ENCODE measurements at regions not wholly inside any gene's neighbourhood (a gene's known extent, or its start where the extent isn't known, plus 50 kb on each side); places are given as distances from the start of the nearest gene placed in this dataset.

DNA sequence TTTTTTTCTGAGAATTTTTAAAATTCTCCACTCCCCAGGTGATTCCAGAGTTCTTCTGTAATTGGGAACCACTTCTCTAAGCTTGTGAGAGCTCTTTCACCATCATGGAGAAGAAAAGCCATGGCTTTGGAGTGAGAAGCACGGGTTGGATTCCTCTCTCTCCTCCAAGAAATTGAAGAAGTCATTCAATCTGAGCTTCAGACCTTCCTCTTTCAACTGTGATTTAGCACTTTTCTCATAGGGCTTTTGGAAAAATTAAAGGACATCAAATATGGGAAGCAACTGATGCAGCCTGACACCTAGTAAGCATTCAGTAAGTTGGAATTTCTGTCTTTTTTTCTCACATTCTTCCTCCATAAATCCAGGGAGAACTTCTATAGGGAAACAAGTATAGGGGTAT lies 580.4 kb upstream of the KLF4 start:
- no peak overlapping the region for H3K27ac ChIP-seq (ENCODE audit: extremely low read depth, low read depth, low read length)
- no peaks in the 10 kb centered on the region for H3K4me1 ChIP-seq (ENCODE audit: control insufficient read depth, insufficient read depth, low read length)
- ChIA-PET POLR2A (no interaction called here), CTCF (interaction anchor here (0.5 to 0.6 kb wide), 2 partner anchors 244 to 403 kb away, joined by 3 read pairs; no protein-coding TSS in a partner anchor)
- H3K4me3 ChIP-seq (ENCODE audit: low read depth, low read length), result no peak overlapping the region
- no peak for TF ChIP-seq FEZF1 (tag by site-specific recombination; IDR thresholded peaks at IDR 0.05)
- TF ChIP-seq, protein P1, sequence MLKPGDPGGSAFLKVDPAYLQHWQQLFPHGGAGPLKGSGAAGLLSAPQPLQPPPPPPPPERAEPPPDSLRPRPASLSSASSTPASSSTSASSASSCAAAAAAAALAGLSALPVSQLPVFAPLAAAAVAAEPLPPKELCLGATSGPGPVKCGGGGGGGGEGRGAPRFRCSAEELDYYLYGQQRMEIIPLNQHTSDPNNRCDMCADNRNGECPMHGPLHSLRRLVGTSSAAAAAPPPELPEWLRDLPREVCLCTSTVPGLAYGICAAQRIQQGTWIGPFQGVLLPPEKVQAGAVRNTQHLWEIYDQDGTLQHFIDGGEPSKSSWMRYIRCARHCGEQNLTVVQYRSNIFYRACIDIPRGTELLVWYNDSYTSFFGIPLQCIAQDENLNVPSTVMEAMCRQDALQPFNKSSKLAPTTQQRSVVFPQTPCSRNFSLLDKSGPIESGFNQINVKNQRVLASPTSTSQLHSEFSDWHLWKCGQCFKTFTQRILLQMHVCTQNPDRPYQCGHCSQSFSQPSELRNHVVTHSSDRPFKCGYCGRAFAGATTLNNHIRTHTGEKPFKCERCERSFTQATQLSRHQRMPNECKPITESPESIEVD (tag by site-specific recombination; IDR thresholded peaks at IDR 0.05), result no peak
- no peak for TF ChIP-seq ZNF48 (tag by site-specific recombination; IDR thresholded peaks at IDR 0.05)
- no peak for TF ChIP-seq ZNF707 (tag by site-specific recombination; IDR thresholded peaks at IDR 0.05)
- TF ChIP-seq, protein P2, sequence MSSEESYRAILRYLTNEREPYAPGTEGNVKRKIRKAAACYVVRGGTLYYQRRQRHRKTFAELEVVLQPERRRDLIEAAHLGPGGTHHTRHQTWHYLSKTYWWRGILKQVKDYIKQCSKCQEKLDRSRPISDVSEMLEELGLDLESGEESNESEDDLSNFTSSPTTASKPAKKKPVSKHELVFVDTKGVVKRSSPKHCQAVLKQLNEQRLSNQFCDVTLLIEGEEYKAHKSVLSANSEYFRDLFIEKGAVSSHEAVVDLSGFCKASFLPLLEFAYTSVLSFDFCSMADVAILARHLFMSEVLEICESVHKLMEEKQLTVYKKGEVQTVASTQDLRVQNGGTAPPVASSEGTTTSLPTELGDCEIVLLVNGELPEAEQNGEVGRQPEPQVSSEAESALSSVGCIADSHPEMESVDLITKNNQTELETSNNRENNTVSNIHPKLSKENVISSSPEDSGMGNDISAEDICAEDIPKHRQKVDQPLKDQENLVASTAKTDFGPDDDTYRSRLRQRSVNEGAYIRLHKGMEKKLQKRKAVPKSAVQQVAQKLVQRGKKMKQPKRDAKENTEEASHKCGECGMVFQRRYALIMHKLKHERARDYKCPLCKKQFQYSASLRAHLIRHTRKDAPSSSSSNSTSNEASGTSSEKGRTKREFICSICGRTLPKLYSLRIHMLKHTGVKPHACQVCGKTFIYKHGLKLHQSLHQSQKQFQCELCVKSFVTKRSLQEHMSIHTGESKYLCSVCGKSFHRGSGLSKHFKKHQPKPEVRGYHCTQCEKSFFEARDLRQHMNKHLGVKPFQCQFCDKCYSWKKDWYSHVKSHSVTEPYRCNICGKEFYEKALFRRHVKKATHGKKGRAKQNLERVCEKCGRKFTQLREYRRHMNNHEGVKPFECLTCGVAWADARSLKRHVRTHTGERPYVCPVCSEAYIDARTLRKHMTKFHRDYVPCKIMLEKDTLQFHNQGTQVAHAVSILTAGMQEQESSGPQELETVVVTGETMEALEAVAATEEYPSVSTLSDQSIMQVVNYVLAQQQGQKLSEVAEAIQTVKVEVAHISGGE (tag by site-specific recombination; conservative IDR thresholded peaks at IDR 0.05; ENCODE audit: low read depth), result no peak
- no peak for TF ChIP-seq ZNF626 (tag by site-specific recombination; IDR thresholded peaks at IDR 0.05)
- TF ChIP-seq ZNF600 (tag by site-specific recombination; IDR thresholded peaks at IDR 0.05), result no peak
- no peak for TF ChIP-seq ZNF548 (tag by site-specific recombination; IDR thresholded peaks at IDR 0.05)
- TF ChIP-seq, protein P3, sequence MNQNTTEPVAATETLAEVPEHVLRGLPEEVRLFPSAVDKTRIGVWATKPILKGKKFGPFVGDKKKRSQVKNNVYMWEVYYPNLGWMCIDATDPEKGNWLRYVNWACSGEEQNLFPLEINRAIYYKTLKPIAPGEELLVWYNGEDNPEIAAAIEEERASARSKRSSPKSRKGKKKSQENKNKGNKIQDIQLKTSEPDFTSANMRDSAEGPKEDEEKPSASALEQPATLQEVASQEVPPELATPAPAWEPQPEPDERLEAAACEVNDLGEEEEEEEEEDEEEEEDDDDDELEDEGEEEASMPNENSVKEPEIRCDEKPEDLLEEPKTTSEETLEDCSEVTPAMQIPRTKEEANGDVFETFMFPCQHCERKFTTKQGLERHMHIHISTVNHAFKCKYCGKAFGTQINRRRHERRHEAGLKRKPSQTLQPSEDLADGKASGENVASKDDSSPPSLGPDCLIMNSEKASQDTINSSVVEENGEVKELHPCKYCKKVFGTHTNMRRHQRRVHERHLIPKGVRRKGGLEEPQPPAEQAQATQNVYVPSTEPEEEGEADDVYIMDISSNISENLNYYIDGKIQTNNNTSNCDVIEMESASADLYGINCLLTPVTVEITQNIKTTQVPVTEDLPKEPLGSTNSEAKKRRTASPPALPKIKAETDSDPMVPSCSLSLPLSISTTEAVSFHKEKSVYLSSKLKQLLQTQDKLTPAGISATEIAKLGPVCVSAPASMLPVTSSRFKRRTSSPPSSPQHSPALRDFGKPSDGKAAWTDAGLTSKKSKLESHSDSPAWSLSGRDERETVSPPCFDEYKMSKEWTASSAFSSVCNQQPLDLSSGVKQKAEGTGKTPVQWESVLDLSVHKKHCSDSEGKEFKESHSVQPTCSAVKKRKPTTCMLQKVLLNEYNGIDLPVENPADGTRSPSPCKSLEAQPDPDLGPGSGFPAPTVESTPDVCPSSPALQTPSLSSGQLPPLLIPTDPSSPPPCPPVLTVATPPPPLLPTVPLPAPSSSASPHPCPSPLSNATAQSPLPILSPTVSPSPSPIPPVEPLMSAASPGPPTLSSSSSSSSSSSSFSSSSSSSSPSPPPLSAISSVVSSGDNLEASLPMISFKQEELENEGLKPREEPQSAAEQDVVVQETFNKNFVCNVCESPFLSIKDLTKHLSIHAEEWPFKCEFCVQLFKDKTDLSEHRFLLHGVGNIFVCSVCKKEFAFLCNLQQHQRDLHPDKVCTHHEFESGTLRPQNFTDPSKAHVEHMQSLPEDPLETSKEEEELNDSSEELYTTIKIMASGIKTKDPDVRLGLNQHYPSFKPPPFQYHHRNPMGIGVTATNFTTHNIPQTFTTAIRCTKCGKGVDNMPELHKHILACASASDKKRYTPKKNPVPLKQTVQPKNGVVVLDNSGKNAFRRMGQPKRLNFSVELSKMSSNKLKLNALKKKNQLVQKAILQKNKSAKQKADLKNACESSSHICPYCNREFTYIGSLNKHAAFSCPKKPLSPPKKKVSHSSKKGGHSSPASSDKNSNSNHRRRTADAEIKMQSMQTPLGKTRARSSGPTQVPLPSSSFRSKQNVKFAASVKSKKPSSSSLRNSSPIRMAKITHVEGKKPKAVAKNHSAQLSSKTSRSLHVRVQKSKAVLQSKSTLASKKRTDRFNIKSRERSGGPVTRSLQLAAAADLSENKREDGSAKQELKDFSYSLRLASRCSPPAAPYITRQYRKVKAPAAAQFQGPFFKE (tag by site-specific recombination; IDR thresholded peaks at IDR 0.05; ENCODE audit: borderline replicate concordance), result no peak
- TF ChIP-seq, protein P4, sequence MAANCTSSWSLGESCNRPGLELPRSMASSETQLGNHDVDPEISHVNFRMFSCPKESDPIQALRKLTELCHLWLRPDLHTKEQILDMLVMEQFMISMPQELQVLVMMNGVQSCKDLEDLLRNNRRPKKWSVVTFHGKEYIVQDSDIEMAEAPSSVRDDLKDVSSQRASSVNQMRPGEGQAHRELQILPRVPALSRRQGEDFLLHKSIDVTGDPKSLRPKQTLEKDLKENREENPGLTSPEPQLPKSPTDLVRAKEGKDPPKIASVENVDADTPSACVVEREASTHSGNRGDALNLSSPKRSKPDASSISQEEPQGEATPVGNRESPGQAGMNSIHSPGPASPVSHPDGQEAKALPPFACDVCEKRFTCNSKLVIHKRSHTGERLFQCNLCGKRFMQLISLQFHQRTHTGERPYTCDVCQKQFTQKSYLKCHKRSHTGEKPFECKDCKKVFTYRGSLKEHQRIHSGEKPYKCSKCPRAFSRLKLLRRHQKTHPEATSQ (tag by site-specific recombination; IDR thresholded peaks at IDR 0.05), result no peak
- no peak for TF ChIP-seq ZNF837 (tag by site-specific recombination; IDR thresholded peaks at IDR 0.05)
- no peak for TF ChIP-seq ZNF16 (tag by site-specific recombination; IDR thresholded peaks at IDR 0.05; ENCODE audit: low read depth)
- TF ChIP-seq, protein P5, sequence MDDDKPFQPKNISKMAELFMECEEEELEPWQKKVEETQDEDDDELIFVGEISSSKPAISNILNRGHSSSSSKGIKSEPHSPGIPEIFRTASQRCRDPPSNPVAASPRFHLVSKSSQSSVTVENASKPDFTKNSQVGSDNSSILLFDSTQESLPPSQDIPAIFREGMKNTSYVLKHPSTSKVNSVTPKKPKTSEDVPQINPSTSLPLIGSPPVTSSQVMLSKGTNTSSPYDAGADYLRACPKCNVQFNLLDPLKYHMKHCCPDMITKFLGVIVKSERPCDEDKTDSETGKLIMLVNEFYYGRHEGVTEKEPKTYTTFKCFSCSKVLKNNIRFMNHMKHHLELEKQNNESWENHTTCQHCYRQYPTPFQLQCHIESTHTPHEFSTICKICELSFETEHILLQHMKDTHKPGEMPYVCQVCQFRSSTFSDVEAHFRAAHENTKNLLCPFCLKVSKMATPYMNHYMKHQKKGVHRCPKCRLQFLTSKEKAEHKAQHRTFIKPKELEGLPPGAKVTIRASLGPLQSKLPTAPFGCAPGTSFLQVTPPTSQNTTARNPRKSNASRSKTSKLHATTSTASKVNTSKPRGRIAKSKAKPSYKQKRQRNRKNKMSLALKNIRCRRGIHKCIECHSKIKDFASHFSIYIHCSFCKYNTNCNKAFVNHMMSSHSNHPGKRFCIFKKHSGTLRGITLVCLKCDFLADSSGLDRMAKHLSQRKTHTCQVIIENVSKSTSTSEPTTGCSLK (tag by site-specific recombination; IDR thresholded peaks at IDR 0.05), result no peak
- TF ChIP-seq TCF7L2 (IDR thresholded peaks at IDR 0.05; ENCODE audit: borderline replicate concordance, low read depth, low read length), result no peak
- TF ChIP-seq ZFP37 (tag by site-specific recombination; IDR thresholded peaks at IDR 0.05), result no peak
- TF ChIP-seq ZNF585B (tag by site-specific recombination; IDR thresholded peaks at IDR 0.05), result no peak
- TF ChIP-seq, protein P6, sequence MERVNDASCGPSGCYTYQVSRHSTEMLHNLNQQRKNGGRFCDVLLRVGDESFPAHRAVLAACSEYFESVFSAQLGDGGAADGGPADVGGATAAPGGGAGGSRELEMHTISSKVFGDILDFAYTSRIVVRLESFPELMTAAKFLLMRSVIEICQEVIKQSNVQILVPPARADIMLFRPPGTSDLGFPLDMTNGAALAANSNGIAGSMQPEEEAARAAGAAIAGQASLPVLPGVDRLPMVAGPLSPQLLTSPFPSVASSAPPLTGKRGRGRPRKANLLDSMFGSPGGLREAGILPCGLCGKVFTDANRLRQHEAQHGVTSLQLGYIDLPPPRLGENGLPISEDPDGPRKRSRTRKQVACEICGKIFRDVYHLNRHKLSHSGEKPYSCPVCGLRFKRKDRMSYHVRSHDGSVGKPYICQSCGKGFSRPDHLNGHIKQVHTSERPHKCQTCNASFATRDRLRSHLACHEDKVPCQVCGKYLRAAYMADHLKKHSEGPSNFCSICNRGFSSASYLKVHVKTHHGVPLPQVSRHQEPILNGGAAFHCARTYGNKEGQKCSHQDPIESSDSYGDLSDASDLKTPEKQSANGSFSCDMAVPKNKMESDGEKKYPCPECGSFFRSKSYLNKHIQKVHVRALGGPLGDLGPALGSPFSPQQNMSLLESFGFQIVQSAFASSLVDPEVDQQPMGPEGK (tag by site-specific recombination; IDR thresholded peaks at IDR 0.05), result no peak
- H3K36me3 ChIP-seq (ENCODE audit: control insufficient read depth in 2 of 2, insufficient read depth in 1 of 2, low read length in 2 of 2), result no peaks in the 10 kb centered on the region
- no peaks in the 10 kb centered on the region for H3K9me3 ChIP-seq (ENCODE audit: control insufficient read depth, insufficient read depth, low read depth, low read length)
